ENCODE measurements at regions not wholly inside any gene's neighbourhood (a gene's known extent, or its start where the extent isn't known, plus 50 kb on each side); places are given as distances from the start of the nearest gene placed in this dataset.

GRCh38 chr6:141634269-141634668 is 498.5 kb upstream of the GJE1 start:
- in situ Hi-C loops (cut with MboI; ENCODE audit: low sequenced_read_pairs, unreplicated experiment) = no loop called here
- no peak for DNase-seq (ENCODE audit: low spot score)
- no peak for TF ChIP-seq CTCF (IDR thresholded peaks at IDR 0.05; ENCODE audit: borderline replicate concordance, control extremely low read depth, extremely low read depth, insufficient read depth, missing control alignments)

GRCh38 chr6:141624301-141624700 is 508.4 kb upstream of the GJE1 start:
- TF ChIP-seq CTCF (IDR thresholded peaks at IDR 0.05; ENCODE audit: borderline replicate concordance, control extremely low read depth, extremely low read depth, insufficient read depth, missing control alignments) = no peak
- in situ Hi-C loops (cut with MboI; ENCODE audit: low sequenced_read_pairs, unreplicated experiment) = no loop called here
- no peak for DNase-seq (ENCODE audit: low spot score)

GRCh38 chr6:141618180-141618581 is 514.5 kb upstream of the GJE1 start:
- no peak for DNase-seq (ENCODE audit: low spot score)
- TF ChIP-seq CTCF (IDR thresholded peaks at IDR 0.05; ENCODE audit: borderline replicate concordance, control extremely low read depth, extremely low read depth, insufficient read depth, missing control alignments) = no peak
- in situ Hi-C loops (cut with MboI; ENCODE audit: low sequenced_read_pairs, unreplicated experiment) = no loop called here

GRCh38 chr6:141610741-141611140 is 522.0 kb upstream of the GJE1 start:
- in situ Hi-C loops (cut with MboI; ENCODE audit: low sequenced_read_pairs, unreplicated experiment) = no loop called here
- no peak for DNase-seq (ENCODE audit: low spot score)
- TF ChIP-seq CTCF (IDR thresholded peaks at IDR 0.05; ENCODE audit: borderline replicate concordance, control extremely low read depth, extremely low read depth, insufficient read depth, missing control alignments) = no peak

- DNase-seq (ENCODE audit: low spot score) = no peak
- in situ Hi-C loops (cut with MboI; ENCODE audit: low sequenced_read_pairs, unreplicated experiment) = no loop called here
- no peak for TF ChIP-seq CTCF (IDR thresholded peaks at IDR 0.05; ENCODE audit: borderline replicate concordance, control extremely low read depth, extremely low read depth, insufficient read depth, missing control alignments)
Observed at GRCh38 chr6:141607956-141608355, 524.8 kb upstream of the GJE1 start.

GRCh38 chr6:141598487-141598886 is 534.2 kb upstream of the GJE1 start:
- in situ Hi-C loops (cut with MboI; ENCODE audit: low sequenced_read_pairs, unreplicated experiment) = no loop called here
- DNase-seq (ENCODE audit: low spot score) = no peak

More at GRCh38 chr6:141598487-141598886, 534.2 kb upstream of the GJE1 start:
- no peak for TF ChIP-seq CTCF (IDR thresholded peaks at IDR 0.05; ENCODE audit: borderline replicate concordance, control extremely low read depth, extremely low read depth, insufficient read depth, missing control alignments)
